H1 (cell line): ENCODE measurements at regions not wholly inside any gene's neighbourhood (a gene's known extent, or its start where the extent isn't known, plus 50 kb on each side); places are given as distances from the start of the nearest gene placed in this dataset.

Source experiments
- NANOG ChIP-seq: IDR thresholded peaks from 2 replicates; pipeline ENCODE4 v1.6.1; 2011; ENCODE audit warnings: low read length, low read depth, mild to moderate bottlenecking, inconsistent platforms; ENCODE audit not compliant: insufficient read depth, poor library complexity, severe bottlenecking
- RNF2 ChIP-seq: fragments of 200-900, 300-1000 bp; sonication (generic); IDR thresholded peaks from 2 replicates; pipeline ENCODE4 v1.7.1; 2016; ENCODE audit warnings: borderline replicate concordance, low read depth, mild to moderate bottlenecking, antibody characterized with exemption, low read length; ENCODE audit not compliant: poor library complexity, severe bottlenecking; ENCODE audit errors: missing control alignments
- TBP ChIP-seq: IDR thresholded peaks from 2 replicates; pipeline ENCODE4 v1.6.1; 2011; ENCODE audit warnings: low read depth, low read length, improper control_type of control experiment
- TF ChIP-seq, protein P1 (sequence below): IDR thresholded peaks from 2 replicates; pipeline ENCODE4 v1.6.1; 2012; ENCODE audit warnings: inconsistent platforms

DNA sequence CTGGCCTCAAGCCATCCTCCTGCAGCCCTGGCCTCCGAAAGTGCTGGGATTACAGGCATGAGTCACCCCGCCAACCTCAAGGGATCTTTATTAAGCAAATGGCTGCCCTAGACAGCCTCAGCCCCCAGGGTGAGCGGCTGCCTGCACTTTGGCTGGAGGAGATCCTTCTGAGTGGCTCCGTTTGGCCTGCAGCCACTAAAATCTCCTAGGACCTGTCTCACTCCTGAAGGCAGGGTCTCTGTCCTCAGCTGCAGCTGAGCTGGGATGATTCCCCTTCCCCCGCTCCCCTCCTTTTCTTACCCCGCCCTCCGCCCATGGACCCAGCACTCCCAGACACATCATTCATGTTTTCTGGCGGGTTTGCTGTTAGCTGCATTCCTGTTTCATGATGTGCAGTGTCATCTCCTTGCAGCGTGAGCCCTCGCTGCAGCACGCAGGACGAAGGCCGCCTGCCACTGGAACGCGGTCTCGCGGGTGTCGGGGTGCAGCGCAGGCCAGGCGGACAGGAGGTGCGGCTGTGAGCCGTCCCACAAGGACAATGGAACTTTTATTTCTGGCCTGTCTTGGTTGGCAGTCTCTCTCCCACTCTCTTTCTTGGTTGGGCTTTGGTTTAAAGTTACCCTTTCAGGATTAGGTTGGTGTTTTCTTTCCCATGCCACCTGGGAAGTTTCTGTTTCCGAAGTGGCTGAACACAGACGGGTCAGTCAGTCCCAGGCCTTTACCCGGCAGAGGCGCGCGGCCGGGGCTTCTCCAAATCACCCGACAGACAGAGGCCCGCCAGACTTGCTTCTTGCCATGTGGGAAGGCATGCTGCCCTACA lies 137.1 kb downstream of the FOXD1 start (continued):
- no peak for TF ChIP-seq NANOG
- TF ChIP-seq, protein P1, sequence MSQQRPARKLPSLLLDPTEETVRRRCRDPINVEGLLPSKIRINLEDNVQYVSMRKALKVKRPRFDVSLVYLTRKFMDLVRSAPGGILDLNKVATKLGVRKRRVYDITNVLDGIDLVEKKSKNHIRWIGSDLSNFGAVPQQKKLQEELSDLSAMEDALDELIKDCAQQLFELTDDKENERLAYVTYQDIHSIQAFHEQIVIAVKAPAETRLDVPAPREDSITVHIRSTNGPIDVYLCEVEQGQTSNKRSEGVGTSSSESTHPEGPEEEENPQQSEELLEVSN = 0 out of 2 replicates have a peak, but pooled peaks have one; percentile 17
- TF ChIP-seq RNF2 = peak; percentile 38
- no peak for TF ChIP-seq TBP
